ENCODE measurements at regions not wholly inside any gene's neighbourhood (a gene's known extent, or its start where the extent isn't known, plus 50 kb on each side); places are given as distances from the start of the nearest gene placed in this dataset.

GRCh38 chr13:60862036-60862435, 465.0 kb downstream of the TDRD3 start:
- ChIA-PET CTCF (no interaction called here), POLR2A (no interaction called here)
- DNase-seq (ENCODE audit: extremely low spot score): no peak
- TF ChIP-seq FOXK2 (IDR thresholded peaks at IDR 0.05) (no peak), ELF4 (IDR thresholded peaks at IDR 0.05) (no peak)

GRCh38 chr13:60857698-60858097, 460.7 kb downstream of the TDRD3 start:
- ChIA-PET POLR2A (no interaction called here), CTCF (no interaction called here)
- no peak for DNase-seq (ENCODE audit: extremely low spot score)
- TF ChIP-seq CTBP1 (IDR thresholded peaks at IDR 0.05; ENCODE audit: borderline replicate concordance) (no peak), FOXK2 (IDR thresholded peaks at IDR 0.05) (no peak), SUZ12 (IDR thresholded peaks at IDR 0.05) (no peak), ZNF384 (IDR thresholded peaks at IDR 0.05) (no peak), BHLHE40 (IDR thresholded peaks at IDR 0.05; ENCODE audit: borderline replicate concordance) (no peak), TARDBP (IDR thresholded peaks at IDR 0.05) (no peak), L3MBTL2 (conservative IDR thresholded peaks at IDR 0.05) (no peak), ELF4 (IDR thresholded peaks at IDR 0.05) (no peak), LEF1 (IDR thresholded peaks at IDR 0.05; ENCODE audit: borderline replicate concordance) (no peak), PKNOX1 (IDR thresholded peaks at IDR 0.05) (no peak), FOXM1 (IDR thresholded peaks at IDR 0.05; ENCODE audit: borderline replicate concordance) (no peak), NFRKB (IDR thresholded peaks at IDR 0.05) (no peak), FOXA1 (IDR thresholded peaks at IDR 0.05) (no peak), ARNT (IDR thresholded peaks at IDR 0.05) (no peak), SP1 (IDR thresholded peaks at IDR 0.05) (no peak), HDGF (IDR thresholded peaks at IDR 0.05; ENCODE audit: borderline replicate concordance) (no peak)

GRCh38 chr13:60852886-60853285, 455.9 kb downstream of the TDRD3 start:
- no peak for DNase-seq (ENCODE audit: extremely low spot score)
- no peak for TF ChIP-seq ARNT (IDR thresholded peaks at IDR 0.05)
- TF ChIP-seq ELF4 (IDR thresholded peaks at IDR 0.05): no peak
- no peak for TF ChIP-seq SUZ12 (IDR thresholded peaks at IDR 0.05)
- no peak for TF ChIP-seq FOXA1 (IDR thresholded peaks at IDR 0.05)
- TF ChIP-seq ZNF384 (IDR thresholded peaks at IDR 0.05): no peak
- no peak for TF ChIP-seq NFRKB (IDR thresholded peaks at IDR 0.05)
- TF ChIP-seq CTBP1 (IDR thresholded peaks at IDR 0.05; ENCODE audit: borderline replicate concordance): no peak
- no peak for TF ChIP-seq HDGF (IDR thresholded peaks at IDR 0.05; ENCODE audit: borderline replicate concordance)
- TF ChIP-seq FOXM1 (IDR thresholded peaks at IDR 0.05; ENCODE audit: borderline replicate concordance): no peak
- no peak for TF ChIP-seq SP1 (IDR thresholded peaks at IDR 0.05)
- TF ChIP-seq L3MBTL2 (conservative IDR thresholded peaks at IDR 0.05): no peak
- POLR2A ChIA-PET: no interaction called here
- CTCF ChIA-PET: no interaction called here

- ChIA-PET POLR2A (no interaction called here), CTCF (no interaction called here)
- DNase-seq (ENCODE audit: extremely low spot score): no peak
- TF ChIP-seq SUZ12 (IDR thresholded peaks at IDR 0.05): no peak
- no peak for TF ChIP-seq ARNT (IDR thresholded peaks at IDR 0.05)
- TF ChIP-seq TARDBP (IDR thresholded peaks at IDR 0.05): no peak
- no peak for TF ChIP-seq ELF4 (IDR thresholded peaks at IDR 0.05)
- TF ChIP-seq L3MBTL2 (conservative IDR thresholded peaks at IDR 0.05): no peak
- no peak for TF ChIP-seq NFRKB (IDR thresholded peaks at IDR 0.05)
- no peak for TF ChIP-seq LEF1 (IDR thresholded peaks at IDR 0.05; ENCODE audit: borderline replicate concordance)
- TF ChIP-seq SP1 (IDR thresholded peaks at IDR 0.05): no peak
- TF ChIP-seq PKNOX1 (IDR thresholded peaks at IDR 0.05): no peak
- TF ChIP-seq CTBP1 (IDR thresholded peaks at IDR 0.05; ENCODE audit: borderline replicate concordance): no peak
- TF ChIP-seq FOXA1 (IDR thresholded peaks at IDR 0.05): no peak
- TF ChIP-seq FOXK2 (IDR thresholded peaks at IDR 0.05): no peak
- TF ChIP-seq BHLHE40 (IDR thresholded peaks at IDR 0.05; ENCODE audit: borderline replicate concordance): no peak
- no peak for TF ChIP-seq HDGF (IDR thresholded peaks at IDR 0.05; ENCODE audit: borderline replicate concordance)
- TF ChIP-seq FOXM1 (IDR thresholded peaks at IDR 0.05; ENCODE audit: borderline replicate concordance): no peak
- no peak for TF ChIP-seq ZNF384 (IDR thresholded peaks at IDR 0.05)
Observed at GRCh38 chr13:60851378-60851777, 454.4 kb downstream of the TDRD3 start.

- TF ChIP-seq SP1 (IDR thresholded peaks at IDR 0.05): no peak
- TF ChIP-seq TARDBP (IDR thresholded peaks at IDR 0.05): no peak
- no peak for TF ChIP-seq NFRKB (IDR thresholded peaks at IDR 0.05)
- TF ChIP-seq FOXK2 (IDR thresholded peaks at IDR 0.05): no peak
- TF ChIP-seq SUZ12 (IDR thresholded peaks at IDR 0.05): no peak
- TF ChIP-seq LEF1 (IDR thresholded peaks at IDR 0.05; ENCODE audit: borderline replicate concordance): no peak
- no peak for TF ChIP-seq BHLHE40 (IDR thresholded peaks at IDR 0.05; ENCODE audit: borderline replicate concordance)
- POLR2A ChIA-PET: no interaction called here
- no peak for DNase-seq (ENCODE audit: extremely low spot score)
- CTCF ChIA-PET: no interaction called here
Observed at GRCh38 chr13:60850526-60850925, 453.5 kb downstream of the TDRD3 start.

- TF ChIP-seq ZNF384 (IDR thresholded peaks at IDR 0.05) (no peak), ELF4 (IDR thresholded peaks at IDR 0.05) (no peak), LEF1 (IDR thresholded peaks at IDR 0.05; ENCODE audit: borderline replicate concordance) (no peak), HDGF (IDR thresholded peaks at IDR 0.05; ENCODE audit: borderline replicate concordance) (no peak), TARDBP (IDR thresholded peaks at IDR 0.05) (no peak), FOXA1 (IDR thresholded peaks at IDR 0.05) (no peak), ARNT (IDR thresholded peaks at IDR 0.05) (no peak), NFRKB (IDR thresholded peaks at IDR 0.05) (no peak), SUZ12 (IDR thresholded peaks at IDR 0.05) (no peak), FOXM1 (IDR thresholded peaks at IDR 0.05; ENCODE audit: borderline replicate concordance) (no peak), L3MBTL2 (conservative IDR thresholded peaks at IDR 0.05) (no peak), PKNOX1 (IDR thresholded peaks at IDR 0.05) (no peak), BHLHE40 (IDR thresholded peaks at IDR 0.05; ENCODE audit: borderline replicate concordance) (no peak), CTBP1 (IDR thresholded peaks at IDR 0.05; ENCODE audit: borderline replicate concordance) (no peak), FOXK2 (IDR thresholded peaks at IDR 0.05) (no peak), SP1 (IDR thresholded peaks at IDR 0.05) (no peak)
- DNase-seq (ENCODE audit: extremely low spot score): no peak
- ChIA-PET POLR2A (no interaction called here), CTCF (no interaction called here)
Observed at GRCh38 chr13:60838581-60838980, 441.6 kb downstream of the TDRD3 start.
